ELF-1 (cell line): ENCODE measurements at regions not wholly inside any gene's neighbourhood (a gene's known extent, or its start where the extent isn't known, plus 50 kb on each side); places are given as distances from the start of the nearest gene placed in this dataset.
"Not testable (repeated sequence)": the region's sequence is repeated elsewhere in the genome, so short reads cannot be mapped to it uniquely, and the experiment has no call there.

Source experiments
- DNase-seq: peaks from one replicate; pipeline ENCODE4 v3.0.0-alpha.2; 2016; ENCODE audit warnings: low read depth, low spot score

DNA sequence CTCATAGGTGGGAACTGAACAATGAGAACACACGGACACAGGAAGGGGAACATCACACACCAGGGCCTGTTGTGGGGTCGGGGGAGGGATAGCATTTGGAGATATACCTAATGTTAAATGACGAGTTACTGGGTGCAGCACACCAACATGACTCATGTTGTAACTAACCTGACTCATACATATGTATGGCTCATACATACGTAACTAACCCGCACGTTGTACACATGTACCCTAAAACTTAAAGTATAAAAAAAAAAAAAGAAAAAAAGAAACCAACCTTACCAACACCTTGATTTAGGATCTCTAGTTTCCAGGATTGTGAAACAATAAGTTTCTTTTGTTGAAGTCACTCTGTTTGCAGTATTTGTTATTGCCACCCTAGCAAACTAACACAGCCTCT lies 76.3 kb upstream of the NPSR1 start:
- not testable (repeated sequence) for DNase-seq

DNA sequence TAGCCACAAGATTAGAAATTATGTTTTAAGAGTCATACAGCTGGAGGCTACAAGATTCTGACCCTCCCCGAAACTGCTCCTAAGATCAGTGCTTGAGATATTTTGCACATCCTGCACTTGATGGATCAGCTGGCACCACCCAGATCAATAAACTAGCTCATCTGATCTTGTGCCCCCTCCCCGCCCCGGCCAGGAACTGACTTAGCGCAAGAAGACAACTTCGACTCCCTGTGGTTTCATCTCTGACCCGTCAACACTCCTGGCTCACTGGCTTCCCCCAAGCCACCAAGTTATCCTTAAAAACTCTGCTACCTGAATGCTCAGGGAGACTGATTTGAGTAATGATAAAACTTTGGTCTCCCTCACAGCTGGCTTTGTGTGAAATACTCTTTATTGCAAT lies 73.5 kb upstream of the NPSR1 start:
- no peak for DNase-seq

DNA sequence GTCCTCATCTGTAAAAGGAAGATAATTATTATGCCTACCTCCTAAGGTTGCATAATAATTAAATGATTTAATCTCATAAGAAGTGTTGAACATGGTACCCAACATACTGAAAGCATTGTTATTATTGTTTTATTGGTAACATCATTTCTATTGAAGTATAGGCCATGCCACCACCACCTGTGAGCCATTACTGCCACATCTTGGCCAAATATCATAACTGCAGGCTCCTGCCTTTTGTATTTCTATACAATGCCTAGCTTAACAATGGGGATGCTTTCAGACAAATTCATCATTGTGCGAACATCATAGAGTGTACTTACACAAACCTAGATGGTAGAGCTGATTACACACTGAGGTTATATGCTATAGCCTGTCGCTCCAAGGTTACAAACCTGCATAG lies 61.1 kb upstream of the NPSR1 start:
- no peak for DNase-seq

DNA sequence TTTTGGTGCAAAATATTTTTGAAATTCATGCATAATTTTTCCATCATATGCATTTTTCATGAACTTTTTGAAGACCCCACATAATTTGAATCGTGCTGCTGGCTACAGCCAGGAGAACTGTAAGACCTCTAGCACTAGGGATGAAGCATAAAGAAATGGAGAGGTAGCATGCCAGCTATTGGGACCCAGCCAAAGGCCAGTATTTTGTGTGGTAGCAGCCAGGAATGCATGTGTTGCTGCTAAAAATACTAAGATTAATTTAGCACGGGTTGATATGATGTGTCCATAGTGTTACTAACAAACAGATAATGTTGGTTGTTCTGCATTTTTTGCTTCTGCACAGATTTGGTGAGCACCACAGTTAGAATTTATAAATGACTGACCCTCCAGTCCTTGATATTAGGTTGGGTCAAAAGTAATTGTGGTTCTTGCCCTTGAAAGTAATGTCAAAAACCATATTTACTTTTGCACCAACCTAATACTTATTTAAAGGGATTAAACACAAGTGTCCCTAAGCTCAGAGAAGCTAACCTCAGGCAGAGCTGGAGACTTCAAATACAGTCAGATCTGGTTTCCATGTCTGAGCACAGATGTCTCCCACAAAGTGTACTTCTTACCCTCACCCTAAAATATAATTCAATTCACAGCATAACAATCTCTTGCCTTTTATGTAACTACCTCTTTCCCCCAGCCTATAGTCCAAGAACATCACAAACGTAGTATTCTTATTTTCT lies 54.1 kb upstream of the NPSR1 start:
- no peak for DNase-seq
